ENCODE measurements at regions not wholly inside any gene's neighbourhood (a gene's known extent, or its start where the extent isn't known, plus 50 kb on each side); places are given as distances from the start of the nearest gene placed in this dataset.

DNA sequence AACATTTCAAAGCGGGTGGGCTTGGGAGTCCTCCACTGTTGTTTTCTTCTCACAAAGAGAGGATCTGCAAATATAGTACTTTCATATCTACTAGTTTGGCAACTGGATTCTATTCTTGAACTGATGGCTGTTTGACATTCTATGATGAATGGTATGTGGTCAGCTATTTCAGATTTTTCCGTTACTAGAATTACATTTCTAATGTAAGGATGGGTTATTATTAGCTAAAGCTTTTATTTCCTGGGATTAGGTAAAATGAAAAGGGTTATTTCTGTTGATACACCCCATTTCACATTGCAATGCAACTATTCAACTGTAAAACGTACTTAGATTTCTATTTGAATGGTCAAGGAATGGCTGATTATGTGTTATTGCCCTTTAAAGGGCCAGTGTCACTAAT is 629.7 kb downstream of the DACH1 start:
- DNase-seq (ENCODE audit: low spot score in 2 of 2), result no peak
- Histone ChIP-seq H3K36me3 (no peaks in the 10 kb centered on the region), H3K4me1 (peaks cover 0 to 3% (median 0%) of the 10 kb centered on the region in 4 donors), H3K4me3 (no peak overlapping the region), H3K9me3 (no peaks in the 10 kb centered on the region), H3K27ac (no peak overlapping the region), H3K27me3 (no peaks in the 10 kb centered on the region)
- 62 to 63% methylated on average over 3 of the region's 3 CpGs for WGBS, 2 donors
- TF ChIP-seq EP300 (IDR thresholded peaks at IDR 0.05) (no peak), POLR2A (IDR thresholded peaks at IDR 0.05) (no peak)
- TF ChIP-seq, protein P1, sequence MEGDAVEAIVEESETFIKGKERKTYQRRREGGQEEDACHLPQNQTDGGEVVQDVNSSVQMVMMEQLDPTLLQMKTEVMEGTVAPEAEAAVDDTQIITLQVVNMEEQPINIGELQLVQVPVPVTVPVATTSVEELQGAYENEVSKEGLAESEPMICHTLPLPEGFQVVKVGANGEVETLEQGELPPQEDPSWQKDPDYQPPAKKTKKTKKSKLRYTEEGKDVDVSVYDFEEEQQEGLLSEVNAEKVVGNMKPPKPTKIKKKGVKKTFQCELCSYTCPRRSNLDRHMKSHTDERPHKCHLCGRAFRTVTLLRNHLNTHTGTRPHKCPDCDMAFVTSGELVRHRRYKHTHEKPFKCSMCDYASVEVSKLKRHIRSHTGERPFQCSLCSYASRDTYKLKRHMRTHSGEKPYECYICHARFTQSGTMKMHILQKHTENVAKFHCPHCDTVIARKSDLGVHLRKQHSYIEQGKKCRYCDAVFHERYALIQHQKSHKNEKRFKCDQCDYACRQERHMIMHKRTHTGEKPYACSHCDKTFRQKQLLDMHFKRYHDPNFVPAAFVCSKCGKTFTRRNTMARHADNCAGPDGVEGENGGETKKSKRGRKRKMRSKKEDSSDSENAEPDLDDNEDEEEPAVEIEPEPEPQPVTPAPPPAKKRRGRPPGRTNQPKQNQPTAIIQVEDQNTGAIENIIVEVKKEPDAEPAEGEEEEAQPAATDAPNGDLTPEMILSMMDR (IDR thresholded peaks at IDR 0.05), result no peak

DNA sequence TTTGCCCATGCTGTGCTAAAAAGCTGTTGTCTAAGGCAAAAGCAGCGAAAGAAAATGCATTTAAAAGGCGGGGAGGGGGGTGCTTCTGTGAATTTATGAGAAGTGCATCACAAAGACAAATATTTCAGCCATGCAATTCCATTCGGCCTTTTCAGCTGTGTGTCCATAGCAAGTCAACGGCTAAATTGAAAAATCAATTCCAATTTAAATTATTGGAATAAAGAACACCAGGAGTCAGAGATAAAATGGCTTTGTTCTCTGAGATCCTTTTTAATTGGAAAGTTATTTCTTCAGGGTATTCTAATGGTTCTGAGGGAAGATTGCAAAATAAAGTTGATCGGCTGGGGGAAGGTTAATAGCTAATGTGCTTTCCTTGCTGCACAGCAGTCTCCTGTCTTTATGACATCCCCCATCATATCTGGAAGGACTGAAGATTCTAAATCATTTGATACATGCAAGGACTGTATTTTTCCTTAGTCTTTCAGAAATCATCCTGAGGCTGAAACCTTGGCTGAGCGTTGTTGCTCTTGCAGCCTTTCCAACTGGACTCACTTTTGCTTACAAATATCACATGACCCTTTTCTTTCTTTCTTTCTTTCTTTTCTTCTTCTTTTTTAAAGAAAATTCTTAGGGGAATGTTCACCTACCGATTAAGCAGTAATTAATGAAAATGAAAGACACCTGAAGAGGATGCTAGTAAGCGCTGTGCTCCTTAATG is 647.1 kb downstream of the DACH1 start:
- no peak overlapping the region for H3K27ac ChIP-seq
- DNase-seq (ENCODE audit: low spot score in 2 of 2), result no peak
- WGBS, 2 donors, result 56 to 68% methylated on average over 8 of the region's 8 CpGs
- H3K27me3 ChIP-seq, result no peaks in the 10 kb centered on the region
- no peaks in the 10 kb centered on the region for H3K4me1 ChIP-seq
- no peaks in the 10 kb centered on the region for H3K36me3 ChIP-seq
- no peaks in the 10 kb centered on the region for H3K9me3 ChIP-seq
- no peak for TF ChIP-seq EP300 (IDR thresholded peaks at IDR 0.05)
- TF ChIP-seq, protein P1 (IDR thresholded peaks at IDR 0.05), result no peak
- no peak for TF ChIP-seq POLR2A (IDR thresholded peaks at IDR 0.05)
- no peak overlapping the region for H3K4me3 ChIP-seq

DNA sequence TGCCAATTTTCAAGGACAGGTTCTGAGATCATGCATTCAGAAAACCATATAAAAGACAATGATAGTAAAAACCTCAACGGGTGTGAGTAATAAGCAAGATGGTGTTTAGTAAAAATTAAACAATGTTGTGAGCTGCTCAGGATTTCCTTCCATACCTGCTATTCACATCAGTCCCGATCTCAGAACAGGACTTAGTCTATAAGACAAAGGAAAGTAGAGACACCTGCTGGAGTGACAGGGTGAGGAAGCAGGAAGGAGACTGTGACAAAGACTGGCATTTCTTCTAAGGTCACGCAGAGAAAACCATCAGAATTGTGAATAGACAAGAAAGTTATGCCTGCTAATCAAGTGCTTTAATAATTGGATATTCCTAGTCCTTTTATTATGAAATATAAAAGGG is 648.0 kb downstream of the DACH1 start:
- no peaks in the 10 kb centered on the region for H3K36me3 ChIP-seq
- no peak overlapping the region for H3K27ac ChIP-seq
- 61 to 67% methylated on average over 3 of the region's 3 CpGs for WGBS, 2 donors
- H3K4me1 ChIP-seq, result no peaks in the 10 kb centered on the region
- H3K27me3 ChIP-seq, result no peaks in the 10 kb centered on the region
- no peak for DNase-seq (ENCODE audit: low spot score in 2 of 2)
- H3K9me3 ChIP-seq, result no peaks in the 10 kb centered on the region
- TF ChIP-seq EP300 (IDR thresholded peaks at IDR 0.05) (no peak), POLR2A (IDR thresholded peaks at IDR 0.05) (no peak)
- TF ChIP-seq, protein P1 (IDR thresholded peaks at IDR 0.05), result no peak
- H3K4me3 ChIP-seq, result no peak overlapping the region

DNA sequence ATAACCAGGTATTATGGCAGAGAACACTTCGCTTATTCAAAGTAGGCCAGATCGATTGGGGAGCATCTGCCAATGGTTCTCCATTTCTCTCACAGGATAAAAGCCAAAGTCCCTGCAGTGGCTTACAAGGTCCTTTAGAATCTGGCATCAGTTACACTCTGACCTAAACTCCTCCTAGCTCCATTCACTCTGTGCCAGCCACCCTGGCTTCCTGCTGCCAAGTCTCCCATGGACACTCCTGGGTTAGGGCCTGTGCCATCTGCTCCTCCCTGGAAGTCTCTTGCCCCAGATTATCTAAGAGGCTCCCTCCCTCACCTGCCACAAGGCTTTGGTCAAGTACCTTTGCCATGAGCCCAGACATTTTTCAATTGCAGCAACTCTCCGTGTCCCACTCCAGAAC is 649.2 kb downstream of the DACH1 start:
- 94 to 97% methylated on average over 3 of the region's 3 CpGs for WGBS, 2 donors
- no peaks in the 10 kb centered on the region for H3K27me3 ChIP-seq
- no peak for TF ChIP-seq POLR2A (IDR thresholded peaks at IDR 0.05)
- TF ChIP-seq, protein P1 (IDR thresholded peaks at IDR 0.05), result no peak
- no peak for TF ChIP-seq EP300 (IDR thresholded peaks at IDR 0.05)

DNA sequence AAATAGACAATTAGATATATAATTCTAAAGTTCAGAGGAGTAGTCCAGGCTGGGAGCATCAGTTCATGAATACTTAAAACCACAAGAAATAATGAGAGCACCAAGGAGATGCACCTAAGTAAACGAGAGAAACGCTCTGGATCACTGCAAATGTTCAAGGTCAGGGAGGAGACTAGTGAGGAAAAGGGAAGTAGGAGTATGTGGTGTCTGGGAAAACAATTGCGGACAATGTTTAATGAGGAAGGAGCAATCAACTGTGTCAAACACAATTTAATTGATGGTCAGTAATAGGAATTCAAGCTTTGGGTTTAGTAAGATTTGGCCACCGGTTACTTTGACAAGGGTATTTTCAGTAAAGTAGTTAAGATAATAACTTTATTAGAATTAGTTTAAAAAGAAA is 652.2 kb downstream of the DACH1 start:
- DNase-seq (ENCODE audit: low spot score in 2 of 2), result no peak
- Histone ChIP-seq H3K27me3 (no peaks in the 10 kb centered on the region), H3K27ac (no peak overlapping the region), H3K4me3 (no peak overlapping the region), H3K4me1 (peaks cover 0 to 11% (median 0%) of the 10 kb centered on the region in 4 donors), H3K9me3 (no peaks in the 10 kb centered on the region), H3K36me3 (no peaks in the 10 kb centered on the region)
- no peak for TF ChIP-seq POLR2A (IDR thresholded peaks at IDR 0.05)
- TF ChIP-seq, protein P1 (IDR thresholded peaks at IDR 0.05), result no peak
- 64 to 74% methylated on average over 4 of the region's 4 CpGs for WGBS, 2 donors

More for the DNA sequence above, 649.2 kb downstream of the DACH1 start:
- Histone ChIP-seq H3K27ac (no peak overlapping the region), H3K9me3 (no peaks in the 10 kb centered on the region), H3K36me3 (no peaks in the 10 kb centered on the region), H3K4me1 (no peaks in the 10 kb centered on the region), H3K4me3 (no peak overlapping the region)
- DNase-seq (ENCODE audit: low spot score in 2 of 2), result no peak

Measured in tibial nerve (tissue), 4 donors.